ENCODE measurements at regions not wholly inside any gene's neighbourhood (a gene's known extent, or its start where the extent isn't known, plus 50 kb on each side); places are given as distances from the start of the nearest gene placed in this dataset.
"Not testable (repeated sequence)": the region's sequence is repeated elsewhere in the genome, so short reads cannot be mapped to it uniquely, and the experiment has no call there.

GRCh38 chr5:39656600-39656999, 231.8 kb upstream of the DAB2 start:
- Mint-ChIP-seq H3K4me1 (peaks cover 13 to 23% (median 14%) of the 10 kb centered on the region in 3 donors), H3K27me3 (peaks cover 5 to 6% of the 10 kb centered on the region in 2 donors), H3K4me3 (no peak overlapping the region), H3K9me3 (no peaks in the 10 kb centered on the region), H3K36me3 (no peaks in the 10 kb centered on the region), H3K27ac (no peak overlapping the region)
- CTCF ChIA-PET = interaction anchor here in 1 of 2 donors (0.7 kb wide), 2 partner anchors 891 to 970 kb away, joined by 3 to 4 read pairs; no protein-coding TSS in a partner anchor
- no peaks in the 10 kb centered on the region for H3K9me3 ChIP-seq
- DNase-seq (no peak), ATAC-seq (replicated peaks in 1 of 4) (no peak)
- H3K27ac ChIP-seq (ENCODE audit: low read length) = no peak overlapping the region
- H3K36me3 ChIP-seq (ENCODE audit: control insufficient read depth in 2 of 2, extremely low read depth in 1 of 2, insufficient read depth in 1 of 2, low read length in 1 of 2) = no peaks in the 10 kb centered on the region
- no peaks in the 10 kb centered on the region for H3K27me3 ChIP-seq (replicated peaks in 1 of 2; ENCODE audit: control insufficient read depth in 2 of 2, extremely low read depth in 1 of 2, insufficient read depth in 2 of 2, low read length in 1 of 2)
- H3K4me1 ChIP-seq (ENCODE audit: control insufficient read depth in 1 of 2, extremely low read depth in 1 of 2, insufficient read depth in 2 of 2, low read length in 2 of 2) = no peaks in the 10 kb centered on the region
- no peak overlapping the region for H3K4me3 ChIP-seq (ENCODE audit: control insufficient read depth in 1 of 2, extremely low read depth in 1 of 2, low read length in 1 of 2)
- POLR2A ChIA-PET = no interaction called here

- H3K27me3 ChIP-seq (replicated peaks in 1 of 2; ENCODE audit: control insufficient read depth in 2 of 2, extremely low read depth in 1 of 2, insufficient read depth in 2 of 2, low read length in 1 of 2) = no peaks in the 10 kb centered on the region
- H3K4me1 ChIP-seq (ENCODE audit: control insufficient read depth in 1 of 2, extremely low read depth in 1 of 2, insufficient read depth in 2 of 2, low read length in 2 of 2) = no peaks in the 10 kb centered on the region
- Mint-ChIP-seq H3K27ac (no peak overlapping the region), H3K4me1 (peaks cover 13 to 18% (median 14%) of the 10 kb centered on the region in 3 donors), H3K36me3 (no peaks in the 10 kb centered on the region), H3K9me3 (no peaks in the 10 kb centered on the region), H3K27me3 (peaks cover 5 to 6% of the 10 kb centered on the region in 2 donors), H3K4me3 (no peak overlapping the region)
- no peaks in the 10 kb centered on the region for H3K9me3 ChIP-seq
- H3K36me3 ChIP-seq (ENCODE audit: control insufficient read depth in 2 of 2, extremely low read depth in 1 of 2, insufficient read depth in 1 of 2, low read length in 1 of 2) = no peaks in the 10 kb centered on the region
- no peak for ATAC-seq (replicated peaks in 1 of 4)
- ChIA-PET CTCF (interaction anchor here in 1 of 2 donors (0.6 kb wide), 1 partner anchor 424 kb away, joined by 4 read pairs; no protein-coding TSS in a partner anchor), POLR2A (no interaction called here)
- no peak overlapping the region for H3K4me3 ChIP-seq (ENCODE audit: control insufficient read depth in 1 of 2, extremely low read depth in 1 of 2, low read length in 1 of 2)
- WGBS (ENCODE audit: insufficient coverage) = 78% methylated on average over 3 of the region's 4 CpGs
- no peak overlapping the region for H3K27ac ChIP-seq (ENCODE audit: low read length)
- DNase-seq = no peak
Observed at GRCh38 chr5:39654715-39655114, 229.9 kb upstream of the DAB2 start.

GRCh38 chr5:39652481-39652880, 227.7 kb upstream of the DAB2 start:
- not testable (repeated sequence) for H3K4me3 Mint-ChIP-seq
- 90% methylated on average over 5 of the region's 6 CpGs for WGBS (ENCODE audit: insufficient coverage)

GRCh38 chr5:39652036-39652435, 227.3 kb upstream of the DAB2 start:
- Histone ChIP-seq H3K27ac (ENCODE audit: low read length) (no peak overlapping the region), H3K4me1 (ENCODE audit: control insufficient read depth in 1 of 2, extremely low read depth in 1 of 2, insufficient read depth in 2 of 2, low read length in 2 of 2) (no peaks in the 10 kb centered on the region), H3K9me3 (no peaks in the 10 kb centered on the region), H3K4me3 (ENCODE audit: control insufficient read depth in 1 of 2, extremely low read depth in 1 of 2, low read length in 1 of 2) (no peak overlapping the region), H3K27me3 (replicated peaks in 1 of 2; ENCODE audit: control insufficient read depth in 2 of 2, extremely low read depth in 1 of 2, insufficient read depth in 2 of 2, low read length in 1 of 2) (no peaks in the 10 kb centered on the region), H3K36me3 (ENCODE audit: control insufficient read depth in 2 of 2, extremely low read depth in 1 of 2, insufficient read depth in 1 of 2, low read length in 1 of 2) (no peaks in the 10 kb centered on the region)
- DNase-seq (no peak), ATAC-seq (replicated peaks in 1 of 4) (no peak)
- 100% methylated on average over 2 of the region's 4 CpGs for WGBS (ENCODE audit: insufficient coverage)
- Mint-ChIP-seq H3K4me3 (no peak overlapping the region), H3K4me1 (peaks cover 0 to 2% (median 0%) of the 10 kb centered on the region in 3 donors), H3K27me3 (peaks cover 5 to 6% of the 10 kb centered on the region in 2 donors), H3K36me3 (no peaks in the 10 kb centered on the region), H3K9me3 (no peaks in the 10 kb centered on the region), H3K27ac (no peak overlapping the region)
- ChIA-PET POLR2A (no interaction called here), CTCF (no interaction called here)

More at GRCh38 chr5:39652481-39652880, 227.7 kb upstream of the DAB2 start:
- H3K27ac Mint-ChIP-seq; H3K27ac ChIP-seq (ENCODE audit: low read length); H3K27me3 ChIP-seq (replicated peaks in 1 of 2; ENCODE audit: control insufficient read depth in 2 of 2, extremely low read depth in 1 of 2, insufficient read depth in 2 of 2, low read length in 1 of 2); POLR2A ChIA-PET; ATAC-seq (replicated peaks in 1 of 4); H3K4me3 ChIP-seq (ENCODE audit: control insufficient read depth in 1 of 2, extremely low read depth in 1 of 2, low read length in 1 of 2); H3K9me3 ChIP-seq; DNase-seq; H3K36me3 Mint-ChIP-seq; H3K4me1 ChIP-seq (ENCODE audit: control insufficient read depth in 1 of 2, extremely low read depth in 1 of 2, insufficient read depth in 2 of 2, low read length in 2 of 2); CTCF ChIA-PET; H3K9me3 Mint-ChIP-seq; H3K27me3 Mint-ChIP-seq; H3K4me1 Mint-ChIP-seq; H3K36me3 ChIP-seq (ENCODE audit: control insufficient read depth in 2 of 2, extremely low read depth in 1 of 2, insufficient read depth in 1 of 2, low read length in 1 of 2): not testable (repeated sequence)

GRCh38 chr5:39650008-39650762, 225.4 kb upstream of the DAB2 start:
- Mint-ChIP-seq H3K27me3 (peaks cover 0 to 5% of the 10 kb centered on the region in 2 donors), H3K9me3 (no peaks in the 10 kb centered on the region), H3K4me3 (no peak overlapping the region), H3K27ac (no peak overlapping the region), H3K4me1 (peaks cover 0 to 2% (median 0%) of the 10 kb centered on the region in 3 donors), H3K36me3 (no peaks in the 10 kb centered on the region)
- ATAC-seq (replicated peaks in 1 of 4) (no peak), DNase-seq (no peak)
- ChIA-PET POLR2A (no interaction called here), CTCF (no interaction called here)
- Histone ChIP-seq H3K9me3 (no peaks in the 10 kb centered on the region), H3K4me3 (ENCODE audit: control insufficient read depth in 1 of 2, extremely low read depth in 1 of 2, low read length in 1 of 2) (no peak overlapping the region), H3K27ac (ENCODE audit: low read length) (no peak overlapping the region), H3K36me3 (ENCODE audit: control insufficient read depth in 2 of 2, extremely low read depth in 1 of 2, insufficient read depth in 1 of 2, low read length in 1 of 2) (no peaks in the 10 kb centered on the region), H3K4me1 (ENCODE audit: control insufficient read depth in 1 of 2, extremely low read depth in 1 of 2, insufficient read depth in 2 of 2, low read length in 2 of 2) (no peaks in the 10 kb centered on the region), H3K27me3 (replicated peaks in 1 of 2; ENCODE audit: control insufficient read depth in 2 of 2, extremely low read depth in 1 of 2, insufficient read depth in 2 of 2, low read length in 1 of 2) (no peaks in the 10 kb centered on the region)
- 67% methylated on average over 1 of the region's 1 CpG for whole genome bisulfite sequencing (ENCODE audit: insufficient coverage)

GRCh38 chr5:39648848-39649227, 224.1 kb upstream of the DAB2 start:
- Histone ChIP-seq H3K4me3 (ENCODE audit: control insufficient read depth in 1 of 2, extremely low read depth in 1 of 2, low read length in 1 of 2) (no peak overlapping the region), H3K36me3 (ENCODE audit: control insufficient read depth in 2 of 2, extremely low read depth in 1 of 2, insufficient read depth in 1 of 2, low read length in 1 of 2) (no peaks in the 10 kb centered on the region), H3K27ac (ENCODE audit: low read length) (no peak overlapping the region), H3K4me1 (ENCODE audit: control insufficient read depth in 1 of 2, extremely low read depth in 1 of 2, insufficient read depth in 2 of 2, low read length in 2 of 2) (no peaks in the 10 kb centered on the region), H3K9me3 (no peaks in the 10 kb centered on the region), H3K27me3 (replicated peaks in 1 of 2; ENCODE audit: control insufficient read depth in 2 of 2, extremely low read depth in 1 of 2, insufficient read depth in 2 of 2, low read length in 1 of 2) (no peaks in the 10 kb centered on the region)
- DNase-seq (no peak), ATAC-seq (replicated peaks in 1 of 4) (no peak)
- no peaks in the 10 kb centered on the region for H3K9me3 Mint-ChIP-seq
- H3K27me3 Mint-ChIP-seq = peaks cover 0 to 3% of the 10 kb centered on the region in 2 donors
- peaks cover 0 to 2% (median 0%) of the 10 kb centered on the region in 3 donors for H3K4me1 Mint-ChIP-seq
- H3K36me3 Mint-ChIP-seq = no peaks in the 10 kb centered on the region
- no peak overlapping the region for H3K4me3 Mint-ChIP-seq
- H3K27ac Mint-ChIP-seq = no peak overlapping the region
- 70% methylated on average over 6 of the region's 7 CpGs for WGBS (ENCODE audit: insufficient coverage)
- ChIA-PET POLR2A (interaction anchor here in 1 of 2 donors (0.6 kb wide), 1 partner anchor 67 kb away, joined by 6 read pairs; no protein-coding TSS in a partner anchor), CTCF (no interaction called here)

Data from T-cell (primary cell).